ENCODE measurements at regions not wholly inside any gene's neighbourhood (a gene's known extent, or its start where the extent isn't known, plus 50 kb on each side); places are given as distances from the start of the nearest gene placed in this dataset.

GRCh38 chr2:37566517-37566981 lies 104.9 kb downstream of the CDC42EP3 start:
- no peak for DNase-seq (ENCODE audit: extremely low spot score)
- ChIA-PET POLR2A (no interaction called here), CTCF (no interaction called here)
- TF ChIP-seq FOXM1 (IDR thresholded peaks at IDR 0.05; ENCODE audit: borderline replicate concordance) (no peak), ZNF384 (IDR thresholded peaks at IDR 0.05) (no peak), SP1 (IDR thresholded peaks at IDR 0.05) (no peak), HDGF (IDR thresholded peaks at IDR 0.05; ENCODE audit: borderline replicate concordance) (no peak), NFRKB (IDR thresholded peaks at IDR 0.05) (no peak), FOXK2 (IDR thresholded peaks at IDR 0.05) (no peak), ARNT (IDR thresholded peaks at IDR 0.05) (no peak), CTBP1 (IDR thresholded peaks at IDR 0.05; ENCODE audit: borderline replicate concordance) (no peak), ELF4 (IDR thresholded peaks at IDR 0.05) (no peak), PKNOX1 (IDR thresholded peaks at IDR 0.05) (no peak), SUZ12 (IDR thresholded peaks at IDR 0.05) (no peak), LEF1 (IDR thresholded peaks at IDR 0.05; ENCODE audit: borderline replicate concordance) (no peak)

GRCh38 chr2:37568565-37568964 lies 102.9 kb downstream of the CDC42EP3 start:
- ChIA-PET POLR2A (no interaction called here), CTCF (no interaction called here)
- TF ChIP-seq TARDBP (IDR thresholded peaks at IDR 0.05): no peak
- TF ChIP-seq ARNT (IDR thresholded peaks at IDR 0.05): no peak
- TF ChIP-seq L3MBTL2 (conservative IDR thresholded peaks at IDR 0.05): no peak
- no peak for TF ChIP-seq NFRKB (IDR thresholded peaks at IDR 0.05)
- no peak for TF ChIP-seq ELF4 (IDR thresholded peaks at IDR 0.05)
- no peak for DNase-seq (ENCODE audit: extremely low spot score)

- POLR2A ChIA-PET: no interaction called here
- no peak for DNase-seq (ENCODE audit: extremely low spot score)
- TF ChIP-seq BHLHE40 (IDR thresholded peaks at IDR 0.05; ENCODE audit: borderline replicate concordance): no peak
- no peak for TF ChIP-seq FOXK2 (IDR thresholded peaks at IDR 0.05)
- TF ChIP-seq L3MBTL2 (conservative IDR thresholded peaks at IDR 0.05): no peak
- no peak for TF ChIP-seq PKNOX1 (IDR thresholded peaks at IDR 0.05)
- TF ChIP-seq HDGF (IDR thresholded peaks at IDR 0.05; ENCODE audit: borderline replicate concordance): no peak
- no peak for TF ChIP-seq LEF1 (IDR thresholded peaks at IDR 0.05; ENCODE audit: borderline replicate concordance)
- TF ChIP-seq ELF4 (IDR thresholded peaks at IDR 0.05): no peak
- no peak for TF ChIP-seq FOXM1 (IDR thresholded peaks at IDR 0.05; ENCODE audit: borderline replicate concordance)
- CTCF ChIA-PET: interaction anchor here (0.6 kb wide), 1 partner anchor 265 kb away, joined by 4 read pairs; no protein-coding TSS in a partner anchor
Measured at GRCh38 chr2:37569131-37569823, 102.2 kb downstream of the CDC42EP3 start.

- ChIA-PET CTCF (no interaction called here), POLR2A (no interaction called here)
- no peak for DNase-seq (ENCODE audit: extremely low spot score)
- no peak for TF ChIP-seq TARDBP (IDR thresholded peaks at IDR 0.05)
- TF ChIP-seq FOXA1 (IDR thresholded peaks at IDR 0.05): no peak
- no peak for TF ChIP-seq LEF1 (IDR thresholded peaks at IDR 0.05; ENCODE audit: borderline replicate concordance)
- TF ChIP-seq NFRKB (IDR thresholded peaks at IDR 0.05): no peak
- TF ChIP-seq PKNOX1 (IDR thresholded peaks at IDR 0.05): no peak
- no peak for TF ChIP-seq SUZ12 (IDR thresholded peaks at IDR 0.05)
- TF ChIP-seq ARNT (IDR thresholded peaks at IDR 0.05): no peak
- TF ChIP-seq CTBP1 (IDR thresholded peaks at IDR 0.05; ENCODE audit: borderline replicate concordance): no peak
- no peak for TF ChIP-seq HDGF (IDR thresholded peaks at IDR 0.05; ENCODE audit: borderline replicate concordance)
- no peak for TF ChIP-seq FOXK2 (IDR thresholded peaks at IDR 0.05)
- no peak for TF ChIP-seq FOXM1 (IDR thresholded peaks at IDR 0.05; ENCODE audit: borderline replicate concordance)
- no peak for TF ChIP-seq L3MBTL2 (conservative IDR thresholded peaks at IDR 0.05)
- no peak for TF ChIP-seq ELF4 (IDR thresholded peaks at IDR 0.05)
- no peak for TF ChIP-seq ZNF384 (IDR thresholded peaks at IDR 0.05)
- no peak for TF ChIP-seq BHLHE40 (IDR thresholded peaks at IDR 0.05; ENCODE audit: borderline replicate concordance)
- TF ChIP-seq SP1 (IDR thresholded peaks at IDR 0.05): no peak
Measured at GRCh38 chr2:37569986-37570679, 101.3 kb downstream of the CDC42EP3 start.

- ChIA-PET CTCF (no interaction called here), POLR2A (no interaction called here)
- no peak for DNase-seq (ENCODE audit: extremely low spot score)
- TF ChIP-seq SUZ12 (IDR thresholded peaks at IDR 0.05) (no peak), NFRKB (IDR thresholded peaks at IDR 0.05) (no peak), FOXM1 (IDR thresholded peaks at IDR 0.05; ENCODE audit: borderline replicate concordance) (no peak), HDGF (IDR thresholded peaks at IDR 0.05; ENCODE audit: borderline replicate concordance) (no peak), LEF1 (IDR thresholded peaks at IDR 0.05; ENCODE audit: borderline replicate concordance) (no peak), ZNF384 (IDR thresholded peaks at IDR 0.05) (no peak), SP1 (IDR thresholded peaks at IDR 0.05) (no peak)
Measured at GRCh38 chr2:37570773-37571586, 100.5 kb downstream of the CDC42EP3 start.

All from HEK293T (cell line).